Sigmoid colon (tissue), 4 donors: ENCODE measurements at regions not wholly inside any gene's neighbourhood (a gene's known extent, or its start where the extent isn't known, plus 50 kb on each side); places are given as distances from the start of the nearest gene placed in this dataset.

ENCODE experiments used
- EP300 ChIP-seq, 4 donors: sonication (generic); formaldehyde crosslinking; IDR thresholded peaks; one replicate each; pipeline ENCODE4 v1.6.1; 2017; ENCODE audit warnings: antibody characterized with exemption in 4 of 4
- POLR2A ChIP-seq, 2 donors: fragments of 450-650 bp; IDR thresholded peaks; one replicate each; pipeline ENCODE4 v1.6.1; 2016; ENCODE audit warnings: antibody characterized with exemption in 2 of 2, mild to moderate bottlenecking in 2 of 2, moderate library complexity in 2 of 2
- POLR2AphosphoS5 ChIP-seq, 4 donors: sonication (generic); formaldehyde crosslinking; IDR thresholded peaks; one replicate each; pipeline ENCODE4 v1.6.1; 2017; ENCODE audit warnings: antibody characterized with exemption in 4 of 4
- TF ChIP-seq, protein P1 (sequence below), 4 experiments: fragments of 450-650 bp in 3 of 4; fragments of 200-600 bp in 1 of 4; IDR thresholded peaks; one replicate each; pipeline ENCODE4 v1.5.1; 2016 to 2019; ENCODE audit warnings: antibody characterized with exemption in 4 of 4, mild to moderate bottlenecking in 3 of 4, moderate library complexity in 2 of 4

- TF ChIP-seq, protein P1, sequence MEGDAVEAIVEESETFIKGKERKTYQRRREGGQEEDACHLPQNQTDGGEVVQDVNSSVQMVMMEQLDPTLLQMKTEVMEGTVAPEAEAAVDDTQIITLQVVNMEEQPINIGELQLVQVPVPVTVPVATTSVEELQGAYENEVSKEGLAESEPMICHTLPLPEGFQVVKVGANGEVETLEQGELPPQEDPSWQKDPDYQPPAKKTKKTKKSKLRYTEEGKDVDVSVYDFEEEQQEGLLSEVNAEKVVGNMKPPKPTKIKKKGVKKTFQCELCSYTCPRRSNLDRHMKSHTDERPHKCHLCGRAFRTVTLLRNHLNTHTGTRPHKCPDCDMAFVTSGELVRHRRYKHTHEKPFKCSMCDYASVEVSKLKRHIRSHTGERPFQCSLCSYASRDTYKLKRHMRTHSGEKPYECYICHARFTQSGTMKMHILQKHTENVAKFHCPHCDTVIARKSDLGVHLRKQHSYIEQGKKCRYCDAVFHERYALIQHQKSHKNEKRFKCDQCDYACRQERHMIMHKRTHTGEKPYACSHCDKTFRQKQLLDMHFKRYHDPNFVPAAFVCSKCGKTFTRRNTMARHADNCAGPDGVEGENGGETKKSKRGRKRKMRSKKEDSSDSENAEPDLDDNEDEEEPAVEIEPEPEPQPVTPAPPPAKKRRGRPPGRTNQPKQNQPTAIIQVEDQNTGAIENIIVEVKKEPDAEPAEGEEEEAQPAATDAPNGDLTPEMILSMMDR (IDR thresholded peaks at IDR 0.05) = no peak
- TF ChIP-seq POLR2A (IDR thresholded peaks at IDR 0.05) (no peak), POLR2AphosphoS5 (IDR thresholded peaks at IDR 0.05) (no peak), EP300 (IDR thresholded peaks at IDR 0.05) (no peak)
Observed at GRCh38 chr5:74194196-74194595, 446.3 kb downstream of the ENC1 start.
